Erythroblast (primary cell): ENCODE measurements at regions not wholly inside any gene's neighbourhood (a gene's known extent, or its start where the extent isn't known, plus 50 kb on each side); places are given as distances from the start of the nearest gene placed in this dataset.

Source experiments
- GATA1 ChIP-seq: IDR thresholded peaks from 2 replicates; pipeline ENCODE4 v1.6.1; 2011; ENCODE audit warnings: low read depth, mild to moderate bottlenecking, control low read depth, low read length, moderate library complexity
- POLR2A ChIP-seq: IDR thresholded peaks from 2 replicates; pipeline ENCODE4 v1.6.1; 2011; ENCODE audit warnings: mild to moderate bottlenecking, low read length

DNA sequence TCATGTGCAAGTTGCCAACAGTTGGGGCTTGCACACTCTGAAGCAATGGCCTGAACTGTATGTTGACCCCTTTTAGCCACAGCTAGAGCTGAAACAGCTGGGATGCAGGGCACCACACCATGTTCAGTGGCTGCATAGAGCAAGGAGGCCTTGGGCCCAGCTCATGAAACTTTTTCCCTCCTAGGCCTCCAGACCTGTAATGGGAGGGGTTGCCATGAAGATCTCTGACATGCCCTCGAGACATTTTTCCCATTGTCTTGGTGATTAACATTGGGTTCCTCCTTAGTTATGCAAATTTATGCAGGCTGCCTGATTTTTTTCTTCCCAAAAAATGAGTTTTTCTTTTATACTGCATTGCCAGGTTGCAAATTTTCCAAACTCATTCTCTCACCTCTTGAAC lies 165.1 kb upstream of the PRR20A start:
- no peak for TF ChIP-seq POLR2A
- TF ChIP-seq GATA1 = no peak
